PFSK-1 (cell line): ENCODE measurements at regions not wholly inside any gene's neighbourhood (a gene's known extent, or its start where the extent isn't known, plus 50 kb on each side); places are given as distances from the start of the nearest gene placed in this dataset.

Experiments
- FOXP2 ChIP-seq: optimal IDR thresholded peaks from 2 replicates; pipeline ENCODE3; 2011; ENCODE audit warnings: borderline replicate concordance, control low read depth, inconsistent platforms; ENCODE audit not compliant: insufficient read depth; ENCODE audit errors: extremely low read length, extremely low read depth
- POLR2AphosphoS5 ChIP-seq: IDR thresholded peaks from 2 replicates; pipeline ENCODE4 v1.6.1; 2012; ENCODE audit warnings: low read depth, mild to moderate bottlenecking, control low read depth, low read length, moderate library complexity
- SIN3A ChIP-seq: IDR thresholded peaks from 2 replicates; pipeline ENCODE4 v1.6.1; 2012; ENCODE audit warnings: mild to moderate bottlenecking, low read length, moderate library complexity, borderline replicate concordance; ENCODE audit not compliant: insufficient read depth
- TAF1 ChIP-seq: IDR thresholded peaks from 2 replicates; pipeline ENCODE4 v1.6.1; 2012; ENCODE audit warnings: low read length, control low read depth, borderline replicate concordance; ENCODE audit not compliant: insufficient read depth
- TF ChIP-seq, protein P1 (sequence below), 2 experiments: IDR thresholded peaks; 2 replicates each; pipeline versions ENCODE4 v1.6.1 to v1.8.0; 2011 to 2012; ENCODE audit warnings: low read depth in 2 of 2, low read length in 2 of 2, control low read depth in 1 of 2, inconsistent platforms in 1 of 2, mild to moderate bottlenecking in 1 of 2, moderate library complexity in 1 of 2; ENCODE audit not compliant: insufficient read depth in 1 of 2

DNA sequence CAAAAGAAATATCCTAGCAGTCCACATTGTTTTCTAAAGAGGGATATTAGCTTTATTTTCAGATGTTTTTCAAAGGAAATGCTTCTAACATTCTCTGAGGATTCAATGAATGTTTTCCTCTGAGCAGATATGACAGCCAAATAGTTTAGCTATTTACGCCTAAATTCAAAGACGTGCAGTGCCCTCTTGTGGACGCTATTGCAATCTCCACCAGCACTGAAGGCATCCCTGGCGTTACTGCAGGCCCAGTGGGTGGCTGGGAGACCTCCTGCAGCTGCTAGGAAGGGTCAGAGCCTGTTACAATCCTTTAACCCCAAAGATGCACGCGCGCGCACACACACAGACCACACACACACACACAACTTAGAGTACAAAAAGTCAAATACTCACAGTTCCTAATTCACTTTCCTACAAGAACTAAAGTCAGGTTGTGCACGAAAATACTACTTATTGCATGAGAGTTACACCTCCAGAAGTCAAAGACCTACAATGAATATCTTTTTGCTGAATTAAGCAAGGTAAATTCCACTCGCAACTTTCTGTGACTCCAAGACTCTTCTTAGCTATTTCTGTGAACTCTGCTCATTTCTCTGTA lies 589.3 kb upstream of the TMEM132C start:
- no peak for TF ChIP-seq POLR2AphosphoS5

DNA sequence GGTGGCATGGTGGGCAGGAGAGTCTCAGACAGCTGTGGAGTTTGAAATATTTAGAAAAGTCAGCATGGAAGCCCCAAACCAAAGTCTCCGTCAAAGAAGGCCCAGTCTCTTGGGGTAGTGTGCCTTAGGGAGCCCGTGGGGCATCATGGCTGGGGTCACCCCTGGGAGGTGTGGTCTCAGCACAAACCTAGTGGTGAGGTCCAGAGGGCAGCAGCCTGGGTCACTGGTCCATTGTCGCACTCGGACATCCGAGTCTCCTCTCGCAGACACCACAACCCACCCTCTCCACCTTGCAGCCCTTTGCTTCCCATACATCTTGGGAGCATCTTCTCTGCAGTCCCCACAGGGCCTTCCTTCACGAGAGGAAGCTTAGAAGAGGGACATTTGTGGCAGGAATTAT lies 588.0 kb upstream of the TMEM132C start:
- TF ChIP-seq FOXP2 (no peak), SIN3A (no peak), POLR2AphosphoS5 (no peak), TAF1 (no peak)
- TF ChIP-seq, protein P1, sequence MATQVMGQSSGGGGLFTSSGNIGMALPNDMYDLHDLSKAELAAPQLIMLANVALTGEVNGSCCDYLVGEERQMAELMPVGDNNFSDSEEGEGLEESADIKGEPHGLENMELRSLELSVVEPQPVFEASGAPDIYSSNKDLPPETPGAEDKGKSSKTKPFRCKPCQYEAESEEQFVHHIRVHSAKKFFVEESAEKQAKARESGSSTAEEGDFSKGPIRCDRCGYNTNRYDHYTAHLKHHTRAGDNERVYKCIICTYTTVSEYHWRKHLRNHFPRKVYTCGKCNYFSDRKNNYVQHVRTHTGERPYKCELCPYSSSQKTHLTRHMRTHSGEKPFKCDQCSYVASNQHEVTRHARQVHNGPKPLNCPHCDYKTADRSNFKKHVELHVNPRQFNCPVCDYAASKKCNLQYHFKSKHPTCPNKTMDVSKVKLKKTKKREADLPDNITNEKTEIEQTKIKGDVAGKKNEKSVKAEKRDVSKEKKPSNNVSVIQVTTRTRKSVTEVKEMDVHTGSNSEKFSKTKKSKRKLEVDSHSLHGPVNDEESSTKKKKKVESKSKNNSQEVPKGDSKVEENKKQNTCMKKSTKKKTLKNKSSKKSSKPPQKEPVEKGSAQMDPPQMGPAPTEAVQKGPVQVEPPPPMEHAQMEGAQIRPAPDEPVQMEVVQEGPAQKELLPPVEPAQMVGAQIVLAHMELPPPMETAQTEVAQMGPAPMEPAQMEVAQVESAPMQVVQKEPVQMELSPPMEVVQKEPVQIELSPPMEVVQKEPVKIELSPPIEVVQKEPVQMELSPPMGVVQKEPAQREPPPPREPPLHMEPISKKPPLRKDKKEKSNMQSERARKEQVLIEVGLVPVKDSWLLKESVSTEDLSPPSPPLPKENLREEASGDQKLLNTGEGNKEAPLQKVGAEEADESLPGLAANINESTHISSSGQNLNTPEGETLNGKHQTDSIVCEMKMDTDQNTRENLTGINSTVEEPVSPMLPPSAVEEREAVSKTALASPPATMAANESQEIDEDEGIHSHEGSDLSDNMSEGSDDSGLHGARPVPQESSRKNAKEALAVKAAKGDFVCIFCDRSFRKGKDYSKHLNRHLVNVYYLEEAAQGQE (IDR thresholded peaks at IDR 0.05; ENCODE audit: insufficient read depth in 1 of 2, low read depth in 2 of 2, low read length in 2 of 2): no peak

DNA sequence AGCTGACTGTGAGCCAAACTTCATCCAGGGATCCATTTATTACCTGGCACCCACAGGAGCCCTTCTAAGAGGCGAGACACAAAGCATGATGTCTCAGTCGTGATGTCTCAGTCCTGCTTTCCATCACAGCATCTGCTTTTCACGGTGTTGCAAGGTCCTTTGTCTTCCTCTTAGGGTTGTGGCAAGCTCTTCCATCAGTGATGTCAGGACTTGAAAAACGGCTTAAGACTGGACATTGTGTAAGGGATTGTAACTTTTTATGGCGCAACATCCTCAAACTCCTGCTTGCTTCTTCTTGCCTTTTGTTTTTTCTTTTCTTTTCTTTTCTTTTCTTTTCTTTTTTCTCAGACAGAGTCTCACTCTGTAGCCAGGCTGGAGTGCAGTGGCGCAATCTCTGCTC lies 586.5 kb upstream of the TMEM132C start:
- no peak for TF ChIP-seq TAF1
- TF ChIP-seq SIN3A: no peak
- TF ChIP-seq, protein P1 (IDR thresholded peaks at IDR 0.05; ENCODE audit: insufficient read depth in 1 of 2, low read depth in 2 of 2, low read length in 2 of 2): no peak
- TF ChIP-seq FOXP2: no peak
- TF ChIP-seq POLR2AphosphoS5: no peak

DNA sequence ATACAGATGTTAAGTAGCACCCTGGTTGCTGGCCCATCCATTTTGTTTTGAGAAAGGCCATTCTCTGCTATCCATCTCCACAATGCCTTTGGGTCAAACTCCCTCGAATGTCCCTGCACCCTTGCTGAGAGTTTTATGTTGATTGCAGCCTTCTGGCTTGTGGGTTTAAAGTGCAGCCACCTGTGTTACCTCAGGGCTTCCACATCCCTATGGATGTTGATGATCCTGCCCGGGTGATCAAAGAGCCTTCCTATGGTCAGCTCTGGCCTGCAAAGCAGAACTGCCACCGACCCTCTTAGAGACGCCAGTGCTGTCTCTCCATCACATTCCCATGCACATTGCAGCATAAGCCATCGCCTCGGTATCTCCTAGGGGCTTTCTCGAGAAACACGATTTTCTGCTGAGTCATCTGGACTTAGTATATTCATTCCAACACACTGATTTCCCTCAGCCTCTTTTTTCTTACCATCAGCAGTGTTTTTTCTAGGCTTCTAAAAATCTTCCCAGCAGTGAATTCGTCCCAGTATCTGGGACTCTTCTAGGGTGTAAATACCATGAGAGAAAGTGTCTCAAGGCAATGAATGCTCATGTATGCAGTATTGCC lies 585.7 kb upstream of the TMEM132C start:
- no peak for TF ChIP-seq TAF1

DNA sequence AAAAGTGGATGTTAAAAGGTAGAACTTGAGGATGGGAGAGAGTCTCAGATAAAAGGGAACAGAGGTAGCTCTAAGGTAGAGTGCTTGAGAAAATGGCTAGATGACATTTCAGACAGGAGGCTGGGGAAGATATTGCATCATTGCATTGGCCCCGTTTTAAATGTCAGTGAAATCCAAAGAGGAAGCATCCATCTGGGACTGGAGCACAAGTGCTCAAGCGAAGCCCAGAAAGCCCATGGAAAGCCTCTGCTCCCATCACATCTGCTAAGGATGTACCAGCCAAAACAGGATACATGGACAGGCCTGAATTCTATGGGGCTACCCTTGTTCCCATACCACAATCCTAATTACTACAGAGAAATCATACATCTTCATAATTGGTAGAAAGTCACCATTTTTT lies 581.5 kb upstream of the TMEM132C start:
- TF ChIP-seq, protein P1 (IDR thresholded peaks at IDR 0.05; ENCODE audit: insufficient read depth in 1 of 2, low read depth in 2 of 2, low read length in 2 of 2): no peak
- TF ChIP-seq POLR2AphosphoS5 (no peak), SIN3A (no peak)

DNA sequence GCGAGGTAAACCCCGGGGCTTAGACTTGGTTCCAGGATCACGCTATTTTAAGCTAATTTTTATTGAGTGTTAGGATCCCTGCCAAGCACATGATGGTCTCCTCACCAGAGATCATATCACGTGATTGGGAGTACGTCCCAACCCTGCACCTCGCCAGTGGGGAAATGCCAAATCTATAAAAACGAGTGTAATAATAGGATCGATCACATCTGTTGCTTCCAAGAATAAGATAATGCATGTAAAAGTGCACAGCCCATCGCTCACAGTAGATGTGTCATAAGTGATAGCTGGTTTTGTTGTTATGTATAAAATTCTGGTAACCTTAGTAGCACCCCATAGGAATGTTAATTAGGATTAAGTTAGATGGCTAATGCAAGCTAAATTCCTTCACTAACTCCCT lies 581.0 kb upstream of the TMEM132C start:
- TF ChIP-seq, protein P1 (IDR thresholded peaks at IDR 0.05; ENCODE audit: insufficient read depth in 1 of 2, low read depth in 2 of 2, low read length in 2 of 2): no peak
- TF ChIP-seq SIN3A (no peak), TAF1 (no peak), POLR2AphosphoS5 (no peak), FOXP2 (no peak)
